ENCODE measurements at regions not wholly inside any gene's neighbourhood (a gene's known extent, or its start where the extent isn't known, plus 50 kb on each side); places are given as distances from the start of the nearest gene placed in this dataset.
"Not testable (repeated sequence)": the region's sequence is repeated elsewhere in the genome, so short reads cannot be mapped to it uniquely, and the experiment has no call there.

DNA sequence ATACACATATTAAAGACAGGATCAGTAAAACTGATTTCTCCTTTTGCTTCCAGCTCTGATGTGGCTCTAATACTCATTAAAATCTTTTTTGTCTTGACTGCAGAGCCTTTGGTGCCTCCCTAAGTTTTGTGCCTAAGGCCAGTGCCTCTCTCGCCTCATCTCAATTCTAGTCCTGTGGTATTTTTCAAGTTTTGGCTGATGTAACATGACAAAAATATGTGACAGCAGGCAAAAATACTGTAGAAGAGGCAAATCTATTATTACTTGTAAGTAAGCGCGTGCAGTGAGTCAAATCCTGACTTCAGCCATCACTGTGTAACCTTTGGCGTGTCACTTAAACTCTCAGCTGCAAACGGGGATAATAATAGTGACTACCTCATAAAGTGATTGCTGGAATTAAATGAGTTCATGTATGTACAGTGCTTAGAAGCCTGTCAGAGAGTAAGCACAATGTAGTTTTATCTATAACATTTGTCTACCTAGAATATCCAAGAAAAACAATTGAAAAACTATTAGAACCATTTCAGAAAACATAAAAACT lies 74.0 kb downstream of the MAB21L3 start:
- no peak for DNase-seq

DNA sequence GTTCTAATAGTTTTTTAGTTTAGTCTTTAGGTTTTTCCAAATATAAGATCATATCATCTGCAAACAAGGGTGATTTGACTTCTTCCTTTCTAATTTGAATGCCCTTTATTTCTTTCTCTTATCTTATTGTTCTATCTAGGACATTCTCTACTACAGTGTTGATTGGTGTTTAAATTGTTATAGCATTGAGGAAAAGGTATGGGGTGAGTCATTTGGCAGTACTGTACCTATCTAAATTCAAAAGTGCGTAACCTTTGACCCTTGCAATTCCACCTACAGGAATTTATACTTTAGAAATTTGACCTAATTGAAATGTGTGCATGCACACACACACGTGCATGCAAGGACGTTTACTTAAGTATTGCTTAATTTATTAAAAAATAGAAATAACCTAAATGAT lies 78.3 kb downstream of the MAB21L3 start:
- no peak for DNase-seq

GRCh38 chr1:116191294-116191693 lies 80.1 kb downstream of the MAB21L3 start:
- no peak for DNase-seq

DNA sequence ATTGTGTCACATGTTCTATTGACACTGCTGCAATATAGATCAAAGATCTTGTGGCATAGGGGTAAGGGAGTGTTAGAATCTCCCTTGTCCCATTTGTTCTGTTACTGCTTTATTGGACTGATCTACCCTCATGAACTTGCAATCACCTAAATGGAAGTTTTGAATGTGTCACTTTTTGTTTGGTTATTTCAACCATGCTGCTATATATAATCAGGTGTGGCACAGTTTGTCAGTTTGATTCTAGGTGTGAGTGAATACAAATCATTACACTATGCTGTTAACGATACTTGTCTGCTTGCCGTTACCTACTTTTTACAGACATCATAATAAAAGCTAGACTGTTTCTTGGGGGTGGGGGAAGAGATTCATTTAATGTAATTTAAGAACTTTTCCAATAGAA lies 82.6 kb downstream of the MAB21L3 start:
- DNase-seq = no peak

DNA sequence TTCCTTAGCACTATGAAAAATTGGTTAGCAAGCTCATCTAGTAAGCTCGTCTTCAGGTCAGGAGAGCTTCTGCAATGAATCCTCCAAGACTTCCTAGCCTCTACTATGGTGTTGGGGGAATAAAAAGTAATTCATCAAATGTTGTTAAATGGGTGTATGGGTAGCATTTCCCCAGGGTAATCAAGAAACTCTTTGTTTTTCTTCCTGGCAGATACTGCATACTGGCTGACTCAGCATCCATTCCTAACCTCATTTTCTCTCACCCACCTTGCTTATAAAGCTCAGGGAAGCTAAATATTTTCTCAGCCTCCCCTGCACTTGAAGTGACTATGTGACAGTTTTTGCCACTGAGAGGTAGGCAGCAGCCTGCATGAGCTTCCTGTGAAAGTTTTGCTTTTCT lies 83.4 kb downstream of the MAB21L3 start:
- DNase-seq = no peak

GRCh38 chr1:116195077-116195868 lies 84.1 kb downstream of the MAB21L3 start:
- no peak for DNase-seq

DNA sequence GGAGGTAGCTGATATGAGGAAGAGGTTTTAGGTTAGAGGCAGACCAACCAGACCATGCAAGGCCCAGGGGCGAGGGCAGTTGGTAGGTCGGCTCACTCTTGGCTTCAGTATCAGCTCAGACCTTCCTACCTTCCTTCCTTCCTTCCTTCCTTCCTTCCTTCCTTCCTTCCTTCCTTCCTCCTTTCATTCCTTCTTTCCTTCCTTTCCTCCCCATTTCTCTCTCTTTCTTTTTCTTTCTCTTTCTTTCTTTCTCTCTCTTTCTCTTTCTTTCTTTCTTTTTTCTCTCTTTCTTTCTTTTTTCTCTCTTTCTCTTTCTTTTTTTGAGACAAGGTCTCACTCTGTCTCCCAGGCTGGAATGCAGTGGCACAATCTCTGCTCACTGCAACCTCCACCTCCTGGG lies 89.1 kb downstream of the MAB21L3 start:
- not testable (repeated sequence) for DNase-seq

- no peak for DNase-seq
Measured at GRCh38 chr1:116201911-116202310, 90.7 kb downstream of the MAB21L3 start.

DNA sequence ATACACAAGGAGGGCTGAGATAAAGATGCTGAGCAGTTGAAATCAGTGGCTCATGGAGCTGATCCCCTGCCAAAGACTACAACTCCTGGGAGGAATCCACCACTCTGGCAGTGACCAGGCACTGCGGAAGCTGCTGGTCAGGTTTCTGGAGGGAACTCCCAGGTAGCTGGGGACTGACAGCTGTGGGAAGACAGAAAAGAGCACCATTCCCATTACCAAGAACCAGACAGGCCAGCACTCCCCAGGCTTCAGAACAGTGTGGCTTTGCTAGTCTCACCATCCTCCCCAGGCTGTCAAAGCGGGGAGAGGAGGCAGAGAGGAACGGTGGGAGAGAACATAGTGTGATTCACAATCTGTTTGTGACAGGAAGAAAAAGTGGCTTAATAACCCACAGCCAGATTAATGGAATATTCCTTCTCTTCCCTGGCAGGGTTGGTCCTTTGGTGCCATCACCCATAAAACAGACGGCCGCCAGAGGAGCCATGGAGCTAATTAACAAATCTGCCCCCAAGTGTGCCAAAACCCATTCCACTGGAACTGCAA lies 92.1 kb downstream of the MAB21L3 start:
- no peak for DNase-seq

DNA sequence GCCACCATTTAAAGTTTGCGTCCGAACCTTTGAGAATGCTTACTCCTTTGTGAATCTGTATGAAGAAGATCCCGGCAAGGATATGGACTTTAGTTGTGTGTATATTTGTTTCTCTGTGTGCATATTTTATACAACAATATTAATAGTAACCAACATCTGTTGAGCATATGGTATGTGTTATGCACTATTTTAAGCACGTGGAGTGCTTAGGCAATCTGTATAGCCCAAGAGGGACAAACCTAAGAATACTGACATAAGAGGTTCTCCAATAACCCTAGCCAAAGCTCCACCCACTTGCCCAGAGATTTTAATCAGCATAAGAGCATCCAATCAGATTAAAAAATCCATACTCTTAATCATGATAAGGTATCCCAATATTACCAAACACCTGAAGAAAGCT lies 92.7 kb downstream of the MAB21L3 start:
- no peak for DNase-seq

- no peak for DNase-seq
Measured at GRCh38 chr1:116205941-116206679, 94.9 kb downstream of the MAB21L3 start.

GRCh38 chr1:116207126-116207735 lies 96.0 kb downstream of the MAB21L3 start:
- DNase-seq = no peak

GRCh38 chr1:116208136-116208535 lies 96.9 kb downstream of the MAB21L3 start:
- no peak for DNase-seq

DNA sequence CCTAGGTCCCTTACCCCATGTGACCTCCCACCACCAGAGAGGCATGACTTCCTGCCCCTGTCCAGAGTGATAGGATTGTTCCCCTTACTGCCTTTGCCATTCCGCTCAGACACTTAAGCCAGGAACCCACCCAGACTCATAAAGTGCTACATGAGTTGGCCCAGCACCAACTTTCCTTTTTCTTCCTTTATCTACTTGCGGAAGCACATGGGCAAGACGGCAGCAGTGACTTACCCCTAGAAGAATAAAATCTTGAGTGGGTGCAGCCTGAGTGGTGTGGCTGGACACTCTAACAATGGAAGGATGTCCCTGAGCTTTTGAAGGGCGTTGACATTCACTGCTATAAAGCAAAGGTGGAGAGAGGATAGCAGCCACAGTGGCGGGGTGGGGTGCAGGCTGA lies 100.1 kb downstream of the MAB21L3 start:
- no peak for DNase-seq

- no peak for DNase-seq
Measured at GRCh38 chr1:116218922-116219321, 107.7 kb downstream of the MAB21L3 start.

DNA sequence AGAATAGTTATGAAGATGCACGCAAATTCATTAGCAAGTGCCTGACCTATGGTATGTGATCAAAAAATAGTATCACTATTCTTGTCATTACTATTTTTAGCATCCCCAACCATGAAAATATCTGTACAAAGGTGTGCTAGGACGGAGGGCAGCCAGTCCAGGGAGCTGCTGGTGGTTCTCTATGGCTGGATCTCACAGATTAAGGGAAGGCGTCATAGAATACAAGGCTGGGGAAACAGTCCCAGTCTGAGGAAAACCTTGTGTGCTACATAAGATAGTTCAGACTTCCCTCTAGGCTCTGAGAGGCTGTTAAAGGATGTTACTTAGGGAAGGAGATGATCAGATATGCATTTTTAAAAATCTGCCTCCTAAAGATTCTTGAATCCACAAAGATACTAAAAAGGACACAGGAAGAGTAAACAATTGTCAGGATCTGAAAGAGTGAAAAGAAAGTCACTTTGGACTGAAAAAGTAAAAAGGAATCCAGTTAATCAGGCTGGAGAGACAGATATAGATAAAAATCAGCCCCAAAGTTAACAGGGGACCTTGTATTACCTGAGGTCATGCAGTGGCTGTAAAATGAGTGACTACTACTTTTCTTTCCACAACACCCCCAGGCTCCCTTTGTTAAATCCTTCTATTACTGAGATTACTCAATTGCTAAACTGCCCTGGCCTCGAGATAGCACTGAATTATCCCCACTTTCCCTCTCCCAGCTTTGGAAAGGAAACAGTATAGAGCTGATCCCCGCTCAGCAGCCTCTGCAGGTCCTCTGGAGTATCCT lies 108.6 kb downstream of the MAB21L3 start:
- no peak for DNase-seq

GRCh38 chr1:116224111-116224510 lies 112.9 kb downstream of the MAB21L3 start:
- DNase-seq = no peak

DNA sequence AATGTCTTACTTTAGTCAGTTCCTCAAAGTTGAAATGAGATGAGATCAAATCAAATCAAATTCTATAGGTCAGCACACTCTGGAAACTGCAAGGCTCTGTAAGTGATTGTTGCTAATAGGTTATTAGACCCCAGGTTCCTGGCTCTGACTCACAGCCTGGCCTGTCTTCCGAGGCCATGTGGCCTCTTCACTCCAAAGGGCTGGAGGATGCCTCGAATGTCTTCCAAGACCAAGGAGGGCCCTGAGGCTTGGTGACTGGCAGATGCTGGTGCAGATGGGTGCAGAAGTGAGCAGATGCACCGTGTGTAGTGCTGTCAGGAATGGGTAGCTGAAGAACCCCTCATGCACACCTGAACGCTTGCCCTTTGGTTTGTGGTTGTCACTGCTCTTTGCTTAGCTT lies 113.4 kb downstream of the MAB21L3 start:
- no peak for DNase-seq

DNA sequence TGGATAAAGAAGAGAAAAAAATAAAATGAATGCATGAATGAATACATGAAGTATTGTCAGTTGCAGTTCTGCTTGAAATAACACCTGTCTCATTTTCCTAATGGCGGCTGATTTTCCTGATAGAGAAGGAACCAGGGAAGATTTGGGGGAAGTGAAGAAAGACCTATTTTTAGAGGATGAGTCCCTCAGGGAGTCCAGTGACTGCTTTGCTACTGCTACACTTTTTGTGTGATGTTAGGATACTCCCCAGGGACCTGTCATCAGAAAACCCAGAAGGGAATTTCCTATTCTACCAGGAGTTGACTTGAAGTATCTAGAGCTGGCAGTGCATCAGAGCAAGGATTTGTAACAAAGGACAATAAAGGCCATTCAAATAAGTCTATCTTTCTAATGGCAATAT lies 114.8 kb downstream of the MAB21L3 start:
- no peak for DNase-seq

- no peak for DNase-seq
Measured at GRCh38 chr1:116228511-116228910, 117.3 kb downstream of the MAB21L3 start.

GRCh38 chr1:116230712-116231111 lies 119.5 kb downstream of the MAB21L3 start:
- no peak for DNase-seq

DNA sequence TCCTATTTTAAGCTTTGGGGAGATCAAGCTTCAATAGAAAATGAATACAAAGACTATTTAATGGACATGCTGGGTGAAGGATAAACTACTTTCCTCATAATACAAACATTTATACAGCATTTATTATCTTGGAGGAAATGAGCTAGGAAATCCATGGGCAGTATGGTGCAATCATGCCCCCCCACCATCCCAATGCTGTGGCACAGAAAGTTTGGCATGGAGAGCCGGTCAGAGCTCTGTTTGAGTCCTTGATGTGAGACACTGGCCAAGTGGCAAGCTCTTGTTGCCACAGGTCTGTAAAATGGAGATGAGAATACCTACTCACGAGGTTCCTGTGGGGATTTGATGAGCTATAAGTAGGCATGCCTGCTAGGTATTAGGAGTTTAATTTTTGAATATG lies 120.6 kb downstream of the MAB21L3 start:
- DNase-seq = no peak

Data from fibroblast of skin of back (primary cell).